ENCODE measurements at regions not wholly inside any gene's neighbourhood (a gene's known extent, or its start where the extent isn't known, plus 50 kb on each side); places are given as distances from the start of the nearest gene placed in this dataset.

- intact Hi-C loops (cut with DNase I): no loop called here
- no peak for DNase-seq
Measured at GRCh38 chr21:14607262-14607661, 61.1 kb upstream of the SAMSN1 start.

GRCh38 chr21:14603202-14603601 is 57.1 kb upstream of the SAMSN1 start:
- intact Hi-C loops (cut with DNase I): no loop called here
- DNase-seq: no peak

GRCh38 chr21:14602382-14602958 is 56.4 kb upstream of the SAMSN1 start:
- DNase-seq: peak in 1 of 42 donors; percentile 6
- intact Hi-C loops (cut with DNase I): no loop called here

- no peak for DNase-seq
- intact Hi-C loops (cut with DNase I): no loop called here
Measured at GRCh38 chr21:14600569-14601297, 54.6 kb upstream of the SAMSN1 start.

GRCh38 chr21:14598065-14598464 is 52.0 kb upstream of the SAMSN1 start:
- intact Hi-C loops (cut with DNase I): no loop called here
- DNase-seq: no peak
